HG03196 (cell line): ENCODE measurements at regions not wholly inside any gene's neighbourhood (a gene's known extent, or its start where the extent isn't known, plus 50 kb on each side); places are given as distances from the start of the nearest gene placed in this dataset.

ENCODE experiments used
- ATAC-seq: cut with Tn5 transposase; IDR thresholded peaks from one replicate; pipeline ENCODE4 v1.9.1; 2021; ENCODE audit not compliant: unreplicated experiment

- ATAC-seq, result no peak
Measured at GRCh38 chr13:40483601-40484000, 182.8 kb downstream of the FOXO1 start.

- no peak for ATAC-seq
Measured at GRCh38 chr13:40484101-40484800, 182.2 kb downstream of the FOXO1 start.

- ATAC-seq, result no peak
Measured at GRCh38 chr13:40484974-40485373, 181.5 kb downstream of the FOXO1 start.

GRCh38 chr13:40485611-40486517 lies 180.6 kb downstream of the FOXO1 start:
- ATAC-seq, result no peak

GRCh38 chr13:40486518-40487163 lies 179.8 kb downstream of the FOXO1 start:
- no peak for ATAC-seq

GRCh38 chr13:40488869-40489391 lies 177.5 kb downstream of the FOXO1 start:
- no peak for ATAC-seq

GRCh38 chr13:40490086-40490758 lies 176.2 kb downstream of the FOXO1 start:
- no peak for ATAC-seq

- ATAC-seq, result no peak
Measured at GRCh38 chr13:40492511-40492910, 173.9 kb downstream of the FOXO1 start.

GRCh38 chr13:40494513-40494912 lies 171.9 kb downstream of the FOXO1 start:
- no peak for ATAC-seq

- no peak for ATAC-seq
Measured at GRCh38 chr13:40494946-40495620, 171.4 kb downstream of the FOXO1 start.

- ATAC-seq, result no peak
Measured at GRCh38 chr13:40495621-40496001, 170.8 kb downstream of the FOXO1 start.

GRCh38 chr13:40496035-40496810 lies 170.2 kb downstream of the FOXO1 start:
- ATAC-seq, result no peak

GRCh38 chr13:40498461-40498860 lies 168.0 kb downstream of the FOXO1 start:
- ATAC-seq, result no peak

GRCh38 chr13:40502236-40502635 lies 164.2 kb downstream of the FOXO1 start:
- ATAC-seq, result no peak

- ATAC-seq, result no peak
Measured at GRCh38 chr13:40503011-40503410, 163.4 kb downstream of the FOXO1 start.

GRCh38 chr13:40503966-40504591 lies 162.4 kb downstream of the FOXO1 start:
- ATAC-seq, result no peak

- ATAC-seq, result no peak
Measured at GRCh38 chr13:40504641-40505040, 161.8 kb downstream of the FOXO1 start.

GRCh38 chr13:40505196-40505595 lies 161.2 kb downstream of the FOXO1 start:
- ATAC-seq, result no peak
